ENCODE measurements at regions not wholly inside any gene's neighbourhood (a gene's known extent, or its start where the extent isn't known, plus 50 kb on each side); places are given as distances from the start of the nearest gene placed in this dataset.
"Not testable (repeated sequence)": the region's sequence is repeated elsewhere in the genome, so short reads cannot be mapped to it uniquely, and the experiment has no call there.

GRCh38 chr7:156327916-156328315 is 312.7 kb upstream of the RNF32 start:
- H3K9ac ChIP-seq (ENCODE audit: low read length): no peak overlapping the region
- no peak overlapping the region for H3K27ac ChIP-seq (ENCODE audit: low read depth, low read length)
- no peaks in the 10 kb centered on the region for H3K36me3 ChIP-seq (ENCODE audit: control insufficient read depth, insufficient read depth, low read length)
- no peaks in the 10 kb centered on the region for H3K4me1 ChIP-seq (ENCODE audit: control insufficient read depth, insufficient read depth, low read length)
- H3K4me3 ChIP-seq (ENCODE audit: low read length): no peak overlapping the region
- H3K27me3 ChIP-seq (ENCODE audit: control insufficient read depth, insufficient read depth, low read length): no peaks in the 10 kb centered on the region

GRCh38 chr7:156327474-156327873 is 313.1 kb upstream of the RNF32 start:
- no peak overlapping the region for H3K27ac ChIP-seq (ENCODE audit: low read depth, low read length)
- no peaks in the 10 kb centered on the region for H3K4me1 ChIP-seq (ENCODE audit: control insufficient read depth, insufficient read depth, low read length)
- no peaks in the 10 kb centered on the region for H3K36me3 ChIP-seq (ENCODE audit: control insufficient read depth, insufficient read depth, low read length)
- H3K27me3 ChIP-seq (ENCODE audit: control insufficient read depth, insufficient read depth, low read length): no peaks in the 10 kb centered on the region
- no peak overlapping the region for H3K4me3 ChIP-seq (ENCODE audit: low read length)
- H3K9ac ChIP-seq (ENCODE audit: low read length): no peak overlapping the region

GRCh38 chr7:156324201-156324600 is 316.4 kb upstream of the RNF32 start:
- H3K4me3 ChIP-seq (ENCODE audit: low read length): no peak overlapping the region
- H3K4me1 ChIP-seq (ENCODE audit: control insufficient read depth, insufficient read depth, low read length): no peaks in the 10 kb centered on the region
- H3K9ac ChIP-seq (ENCODE audit: low read length): no peak overlapping the region
- no peaks in the 10 kb centered on the region for H3K27me3 ChIP-seq (ENCODE audit: control insufficient read depth, insufficient read depth, low read length)
- no peak overlapping the region for H3K27ac ChIP-seq (ENCODE audit: low read depth, low read length)
- no peaks in the 10 kb centered on the region for H3K36me3 ChIP-seq (ENCODE audit: control insufficient read depth, insufficient read depth, low read length)

GRCh38 chr7:156321430-156321829 is 319.1 kb upstream of the RNF32 start:
- H3K9ac ChIP-seq (ENCODE audit: low read length); H3K4me3 ChIP-seq (ENCODE audit: low read length); H3K27ac ChIP-seq (ENCODE audit: low read depth, low read length); H3K36me3 ChIP-seq (ENCODE audit: control insufficient read depth, insufficient read depth, low read length); H3K27me3 ChIP-seq (ENCODE audit: control insufficient read depth, insufficient read depth, low read length); H3K4me1 ChIP-seq (ENCODE audit: control insufficient read depth, insufficient read depth, low read length): not testable (repeated sequence)

GRCh38 chr7:156318926-156319325 is 321.6 kb upstream of the RNF32 start:
- no peak overlapping the region for H3K9ac ChIP-seq (ENCODE audit: low read length)
- no peak overlapping the region for H3K4me3 ChIP-seq (ENCODE audit: low read length)
- no peak overlapping the region for H3K27ac ChIP-seq (ENCODE audit: low read depth, low read length)
- no peaks in the 10 kb centered on the region for H3K36me3 ChIP-seq (ENCODE audit: control insufficient read depth, insufficient read depth, low read length)
- no peaks in the 10 kb centered on the region for H3K27me3 ChIP-seq (ENCODE audit: control insufficient read depth, insufficient read depth, low read length)
- no peaks in the 10 kb centered on the region for H3K4me1 ChIP-seq (ENCODE audit: control insufficient read depth, insufficient read depth, low read length)

GRCh38 chr7:156318426-156318825 is 322.1 kb upstream of the RNF32 start:
- Histone ChIP-seq H3K36me3 (ENCODE audit: control insufficient read depth, insufficient read depth, low read length) (no peaks in the 10 kb centered on the region), H3K4me1 (ENCODE audit: control insufficient read depth, insufficient read depth, low read length) (no peaks in the 10 kb centered on the region), H3K9ac (ENCODE audit: low read length) (no peak overlapping the region), H3K27me3 (ENCODE audit: control insufficient read depth, insufficient read depth, low read length) (no peaks in the 10 kb centered on the region), H3K4me3 (ENCODE audit: low read length) (no peak overlapping the region), H3K27ac (ENCODE audit: low read depth, low read length) (no peak overlapping the region)

- Histone ChIP-seq H3K27me3 (ENCODE audit: control insufficient read depth, insufficient read depth, low read length) (no peaks in the 10 kb centered on the region), H3K9ac (ENCODE audit: low read length) (no peak overlapping the region), H3K4me3 (ENCODE audit: low read length) (no peak overlapping the region), H3K36me3 (ENCODE audit: control insufficient read depth, insufficient read depth, low read length) (no peaks in the 10 kb centered on the region), H3K4me1 (ENCODE audit: control insufficient read depth, insufficient read depth, low read length) (no peaks in the 10 kb centered on the region), H3K27ac (ENCODE audit: low read depth, low read length) (no peak overlapping the region)
These were observed 331.5 kb upstream of the RNF32 start for GRCh38 chr7:156309016-156309620.

GRCh38 chr7:156307193-156307592 is 333.4 kb upstream of the RNF32 start:
- Histone ChIP-seq H3K9ac (ENCODE audit: low read length) (no peak overlapping the region), H3K27me3 (ENCODE audit: control insufficient read depth, insufficient read depth, low read length) (no peaks in the 10 kb centered on the region), H3K4me3 (ENCODE audit: low read length) (no peak overlapping the region), H3K4me1 (ENCODE audit: control insufficient read depth, insufficient read depth, low read length) (no peaks in the 10 kb centered on the region), H3K27ac (ENCODE audit: low read depth, low read length) (no peak overlapping the region), H3K36me3 (ENCODE audit: control insufficient read depth, insufficient read depth, low read length) (no peaks in the 10 kb centered on the region)

GRCh38 chr7:156305351-156305750 is 335.2 kb upstream of the RNF32 start:
- H3K9ac ChIP-seq (ENCODE audit: low read length): no peak overlapping the region
- no peaks in the 10 kb centered on the region for H3K4me1 ChIP-seq (ENCODE audit: control insufficient read depth, insufficient read depth, low read length)
- no peak overlapping the region for H3K4me3 ChIP-seq (ENCODE audit: low read length)
- no peaks in the 10 kb centered on the region for H3K27me3 ChIP-seq (ENCODE audit: control insufficient read depth, insufficient read depth, low read length)
- no peak overlapping the region for H3K27ac ChIP-seq (ENCODE audit: low read depth, low read length)
- no peaks in the 10 kb centered on the region for H3K36me3 ChIP-seq (ENCODE audit: control insufficient read depth, insufficient read depth, low read length)

GRCh38 chr7:156282816-156283215 is 357.8 kb upstream of the RNF32 start:
- no peaks in the 10 kb centered on the region for H3K36me3 ChIP-seq (ENCODE audit: control insufficient read depth, insufficient read depth, low read length)
- no peaks in the 10 kb centered on the region for H3K27me3 ChIP-seq (ENCODE audit: control insufficient read depth, insufficient read depth, low read length)
- H3K4me3 ChIP-seq (ENCODE audit: low read length): no peak overlapping the region
- H3K4me1 ChIP-seq (ENCODE audit: control insufficient read depth, insufficient read depth, low read length): no peaks in the 10 kb centered on the region
- H3K27ac ChIP-seq (ENCODE audit: low read depth, low read length): no peak overlapping the region
- H3K9ac ChIP-seq (ENCODE audit: low read length): no peak overlapping the region

- Histone ChIP-seq H3K4me1 (ENCODE audit: control insufficient read depth, insufficient read depth, low read length) (no peaks in the 10 kb centered on the region), H3K4me3 (ENCODE audit: low read length) (no peak overlapping the region), H3K27me3 (ENCODE audit: control insufficient read depth, insufficient read depth, low read length) (no peaks in the 10 kb centered on the region)
These were observed 360.9 kb upstream of the RNF32 start for GRCh38 chr7:156279635-156280034.

GRCh38 chr7:156275292-156275691 is 365.3 kb upstream of the RNF32 start:
- no peaks in the 10 kb centered on the region for H3K36me3 ChIP-seq (ENCODE audit: control insufficient read depth, insufficient read depth, low read length)
- H3K4me1 ChIP-seq (ENCODE audit: control insufficient read depth, insufficient read depth, low read length): no peaks in the 10 kb centered on the region
- H3K9ac ChIP-seq (ENCODE audit: low read length): no peak overlapping the region
- no peak overlapping the region for H3K27ac ChIP-seq (ENCODE audit: low read depth, low read length)
- H3K4me3 ChIP-seq (ENCODE audit: low read length): no peak overlapping the region
- H3K27me3 ChIP-seq (ENCODE audit: control insufficient read depth, insufficient read depth, low read length): no peaks in the 10 kb centered on the region

More at GRCh38 chr7:156279635-156280034, 360.9 kb upstream of the RNF32 start:
- Histone ChIP-seq H3K27ac (ENCODE audit: low read depth, low read length) (no peak overlapping the region), H3K36me3 (ENCODE audit: control insufficient read depth, insufficient read depth, low read length) (no peaks in the 10 kb centered on the region), H3K9ac (ENCODE audit: low read length) (no peak overlapping the region)

GRCh38 chr7:156274557-156274956 is 366.0 kb upstream of the RNF32 start:
- Histone ChIP-seq H3K4me1 (ENCODE audit: control insufficient read depth, insufficient read depth, low read length) (no peaks in the 10 kb centered on the region), H3K27ac (ENCODE audit: low read depth, low read length) (no peak overlapping the region), H3K27me3 (ENCODE audit: control insufficient read depth, insufficient read depth, low read length) (no peaks in the 10 kb centered on the region), H3K36me3 (ENCODE audit: control insufficient read depth, insufficient read depth, low read length) (no peaks in the 10 kb centered on the region), H3K9ac (ENCODE audit: low read length) (no peak overlapping the region), H3K4me3 (ENCODE audit: low read length) (no peak overlapping the region)

Measured in rectal smooth muscle tissue (tissue), 1 donor.